RWPE2 (cell line): ENCODE measurements at regions not wholly inside any gene's neighbourhood (a gene's known extent, or its start where the extent isn't known, plus 50 kb on each side); places are given as distances from the start of the nearest gene placed in this dataset.
A peak's percentile ranks its signal among the peaks of the same experiment; 100 is the strongest.

Experiments
- ATAC-seq: fragments of 200-7000 bp; cut with Tn5 transposase; 3 replicates; pipeline ENCODE4 v1.9.1; 2021; ENCODE audit warnings: low read depth
- DNase-seq: peaks from one replicate; pipeline ENCODE4 v3.0.0-alpha.2; 2020; ENCODE audit warnings: low spot score
- H3K27ac ChIP-seq: fragments of 450-650 bp; 2 replicates; pipeline ENCODE4 v1.5.1; 2017; ENCODE audit warnings: mild to moderate bottlenecking; ENCODE audit not compliant: poor library complexity, severe bottlenecking
- H3K27me3 ChIP-seq: fragments of 250-450 bp; sonication (Bioruptor Pico); 2 replicates; pipeline ENCODE4 v1.5.1; 2021; ENCODE audit warnings: mild to moderate bottlenecking, moderate library complexity; ENCODE audit not compliant: insufficient read depth, poor library complexity, severe bottlenecking
- H3K36me3 ChIP-seq: fragments of 250-450 bp; sonication (Bioruptor Pico); 2 replicates; pipeline ENCODE4 v1.5.1; 2020; ENCODE audit warnings: low read depth, mild to moderate bottlenecking, moderate library complexity
- H3K4me1 ChIP-seq: fragments of 250-450 bp; sonication (Bioruptor Pico); 2 replicates; pipeline ENCODE4 v1.5.1; 2021; ENCODE audit warnings: mild to moderate bottlenecking, moderate library complexity; ENCODE audit not compliant: insufficient read depth, poor library complexity, severe bottlenecking
- H3K4me3 ChIP-seq: fragments of 250-450 bp; sonication (Bioruptor Pico); 2 replicates; pipeline ENCODE4 v1.5.1; 2021; ENCODE audit warnings: mild to moderate bottlenecking, moderate library complexity; ENCODE audit not compliant: severe bottlenecking
- H3K9me3 ChIP-seq: fragments of 250-450 bp; sonication (Bioruptor Pico); 2 replicates; pipeline ENCODE4 v1.5.1; 2021; ENCODE audit warnings: mild to moderate bottlenecking, moderate library complexity; ENCODE audit not compliant: severe bottlenecking
- TF ChIP-seq, protein P1 (sequence below): fragments of 450-650 bp; IDR thresholded peaks from one replicate; pipeline ENCODE4 v1.5.1; 2017; ENCODE audit warnings: mild to moderate bottlenecking, moderate library complexity; ENCODE audit not compliant: poor library complexity, severe bottlenecking

DNA sequence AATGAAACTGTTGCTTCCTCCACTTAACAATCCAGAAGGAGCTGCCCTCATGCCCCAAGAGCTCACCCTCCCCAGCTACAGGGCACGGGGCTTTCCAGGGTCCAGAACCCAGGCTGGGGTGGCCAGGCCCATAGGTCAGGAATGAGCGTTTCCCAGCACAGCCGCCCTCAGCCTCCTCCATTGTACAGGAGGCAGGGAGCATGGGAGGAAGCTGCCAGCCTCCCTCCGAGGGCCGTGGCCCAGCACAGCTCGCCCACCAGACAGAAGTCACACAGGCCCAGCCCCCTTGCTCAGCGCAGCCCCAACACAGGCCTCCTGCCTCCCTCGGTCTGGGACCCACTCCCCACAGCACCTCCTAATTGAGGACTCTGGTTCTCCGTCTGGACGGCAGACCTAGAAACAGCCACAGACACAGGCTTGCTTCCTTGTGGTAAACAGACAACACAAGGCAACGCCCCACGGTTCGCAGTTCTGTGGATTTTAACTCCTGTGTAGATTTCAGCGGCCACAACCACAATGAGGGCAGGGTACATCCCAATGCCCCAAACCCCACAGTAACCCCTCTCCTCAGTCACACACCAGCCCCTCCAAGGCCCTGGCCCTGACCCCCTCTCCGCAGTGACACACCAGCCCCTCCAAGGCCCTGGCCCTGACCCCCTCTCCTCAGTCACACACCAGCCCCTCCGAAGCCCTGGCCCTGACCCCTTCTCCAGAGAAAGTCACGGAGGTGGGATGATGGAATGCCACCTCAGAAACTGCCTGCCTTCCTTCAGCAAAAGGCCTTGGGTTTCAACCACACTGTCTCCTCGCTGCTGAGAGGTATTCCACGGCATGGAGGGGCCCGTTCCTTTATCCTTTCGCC lies 173.5 kb downstream of the DLL1 start:
- peaks cover 6% of the 10 kb centered on the region; the same call in 1 of the 2 replicates for H3K36me3 ChIP-seq
- no peak for ATAC-seq
- peaks cover 4% of the 10 kb centered on the region for H3K4me1 ChIP-seq
- H3K9me3 ChIP-seq: peaks cover 25% of the 10 kb centered on the region
- no peaks in the 10 kb centered on the region for H3K27me3 ChIP-seq
- no peak for DNase-seq
- no peak overlapping the region for H3K4me3 ChIP-seq
- TF ChIP-seq, protein P1, sequence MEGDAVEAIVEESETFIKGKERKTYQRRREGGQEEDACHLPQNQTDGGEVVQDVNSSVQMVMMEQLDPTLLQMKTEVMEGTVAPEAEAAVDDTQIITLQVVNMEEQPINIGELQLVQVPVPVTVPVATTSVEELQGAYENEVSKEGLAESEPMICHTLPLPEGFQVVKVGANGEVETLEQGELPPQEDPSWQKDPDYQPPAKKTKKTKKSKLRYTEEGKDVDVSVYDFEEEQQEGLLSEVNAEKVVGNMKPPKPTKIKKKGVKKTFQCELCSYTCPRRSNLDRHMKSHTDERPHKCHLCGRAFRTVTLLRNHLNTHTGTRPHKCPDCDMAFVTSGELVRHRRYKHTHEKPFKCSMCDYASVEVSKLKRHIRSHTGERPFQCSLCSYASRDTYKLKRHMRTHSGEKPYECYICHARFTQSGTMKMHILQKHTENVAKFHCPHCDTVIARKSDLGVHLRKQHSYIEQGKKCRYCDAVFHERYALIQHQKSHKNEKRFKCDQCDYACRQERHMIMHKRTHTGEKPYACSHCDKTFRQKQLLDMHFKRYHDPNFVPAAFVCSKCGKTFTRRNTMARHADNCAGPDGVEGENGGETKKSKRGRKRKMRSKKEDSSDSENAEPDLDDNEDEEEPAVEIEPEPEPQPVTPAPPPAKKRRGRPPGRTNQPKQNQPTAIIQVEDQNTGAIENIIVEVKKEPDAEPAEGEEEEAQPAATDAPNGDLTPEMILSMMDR: no peak
- H3K27ac ChIP-seq: no peak overlapping the region

DNA sequence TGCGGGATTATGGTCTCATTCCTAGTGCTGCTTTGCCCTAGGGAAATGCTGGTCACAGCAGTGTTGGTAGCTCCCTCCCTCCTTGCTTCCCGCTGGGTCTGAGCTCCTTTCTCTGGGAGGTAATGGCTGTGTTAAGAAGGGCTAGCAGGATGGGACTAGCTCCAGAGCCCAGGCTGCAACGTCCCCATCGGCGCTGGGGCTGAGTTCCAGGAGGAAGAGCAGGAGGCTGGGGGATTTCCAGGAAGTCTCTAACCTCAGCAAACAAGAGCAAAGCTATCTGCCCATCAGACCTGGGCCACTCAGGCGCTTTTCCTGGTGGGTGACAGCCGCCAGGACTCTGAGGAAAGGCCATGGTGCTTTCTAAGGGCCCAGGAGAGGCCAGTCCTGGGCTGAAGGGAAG lies 174.2 kb downstream of the DLL1 start:
- Histone ChIP-seq H3K9me3 (peaks cover 18% of the 10 kb centered on the region), H3K4me1 (peaks cover 4% of the 10 kb centered on the region), H3K27me3 (no peaks in the 10 kb centered on the region), H3K36me3 (peaks cover 2% of the 10 kb centered on the region; the same call in 1 of the 2 replicates), H3K27ac (no peak overlapping the region), H3K4me3 (no peak overlapping the region)
- TF ChIP-seq, protein P1: no peak
- ATAC-seq (no peak), DNase-seq (no peak)

DNA sequence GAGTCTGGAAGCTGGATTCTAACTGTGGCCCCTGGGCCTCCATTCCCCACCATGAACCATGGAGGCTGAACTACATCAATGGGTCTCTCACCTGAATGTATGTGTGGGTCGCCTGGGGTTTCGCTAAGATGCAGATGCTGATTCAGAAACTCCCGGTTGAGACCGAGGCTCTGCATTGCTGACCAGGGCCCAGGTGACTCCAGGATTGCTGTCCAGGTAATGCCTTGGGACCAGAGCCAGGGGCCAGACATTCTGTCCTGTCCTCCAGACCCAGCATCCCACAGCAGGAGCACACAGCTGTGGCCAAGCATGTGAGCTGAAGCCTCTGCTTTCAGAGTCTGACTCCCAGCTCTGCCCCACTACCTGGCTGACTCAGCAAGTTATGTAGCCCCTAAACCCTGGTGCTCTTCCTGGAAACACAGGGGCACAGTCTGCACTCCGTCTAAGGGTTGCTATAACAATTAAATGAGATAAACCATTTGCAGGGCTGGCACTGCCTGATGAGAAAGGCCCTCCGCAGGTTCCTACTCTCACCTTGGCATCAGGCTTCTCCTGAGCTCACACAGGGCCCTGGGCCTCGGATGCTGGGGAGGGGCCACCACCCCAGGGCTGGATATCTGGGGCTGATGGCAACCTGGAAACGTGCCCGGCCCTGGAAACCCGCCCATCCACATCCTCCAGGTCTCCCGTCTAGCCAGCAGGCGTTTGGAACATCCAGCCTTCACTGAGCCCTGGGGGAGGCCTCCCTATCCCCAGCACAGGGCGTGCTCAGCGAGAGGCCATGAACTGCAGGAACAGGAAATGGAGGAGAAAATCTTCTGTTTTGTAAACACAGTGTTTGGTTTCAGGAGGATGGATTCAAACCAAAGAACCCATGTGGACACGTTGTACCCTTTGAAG lies 175.7 kb downstream of the DLL1 start:
- Histone ChIP-seq H3K36me3 (no peaks in the 10 kb centered on the region), H3K27ac (no peak overlapping the region), H3K9me3 (peaks cover 6% of the 10 kb centered on the region), H3K4me1 (peaks cover 4% of the 10 kb centered on the region), H3K27me3 (no peaks in the 10 kb centered on the region), H3K4me3 (no peak overlapping the region)
- ATAC-seq (0 out of 3 replicates have a peak, but pooled peaks have one; percentile 36), DNase-seq (peak; percentile 31)
- TF ChIP-seq, protein P1: no peak

DNA sequence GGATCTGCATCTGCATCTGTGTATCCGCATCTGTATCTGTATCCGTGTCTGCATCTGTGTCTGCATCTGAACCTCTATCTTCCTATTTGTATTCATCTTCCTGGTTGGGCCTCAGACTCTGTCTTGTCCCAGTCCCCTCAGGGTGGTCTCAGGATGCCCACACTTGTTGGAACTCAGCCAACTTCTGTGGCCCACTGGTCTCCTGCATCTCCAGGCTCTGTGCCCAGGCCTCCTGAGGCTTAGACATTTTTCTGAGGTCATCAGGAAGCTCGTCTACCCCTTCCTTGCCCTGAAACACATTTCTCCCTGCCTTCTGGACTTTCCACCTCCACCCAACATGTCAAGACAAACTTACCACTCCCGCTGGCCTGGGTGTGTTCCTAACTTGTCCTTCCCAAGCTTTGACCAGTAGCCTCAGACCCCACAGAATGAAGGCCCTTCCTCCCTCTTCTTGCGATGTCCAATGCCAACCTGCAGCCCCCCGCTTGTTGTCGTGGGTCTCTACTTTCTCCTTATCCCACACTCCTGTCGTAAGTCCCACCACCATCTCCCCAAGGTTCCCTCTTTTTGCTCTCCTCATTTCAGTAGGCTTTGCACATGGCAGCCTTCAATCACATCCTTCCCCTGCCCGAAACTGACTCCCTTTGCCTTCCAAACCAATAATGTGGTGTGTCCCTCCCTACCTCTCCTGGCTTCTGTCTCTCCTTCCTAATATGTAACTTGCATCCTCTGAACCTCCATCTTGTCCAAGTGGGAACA lies 176.5 kb downstream of the DLL1 start:
- H3K27me3 ChIP-seq: no peaks in the 10 kb centered on the region
- DNase-seq: no peak
- H3K36me3 ChIP-seq: no peaks in the 10 kb centered on the region
- ATAC-seq: no peak
- H3K4me1 ChIP-seq: peaks cover 4% of the 10 kb centered on the region
- no peak overlapping the region for H3K4me3 ChIP-seq
- no peak overlapping the region for H3K27ac ChIP-seq
- TF ChIP-seq, protein P1: no peak
- H3K9me3 ChIP-seq: no peaks in the 10 kb centered on the region
